ENCODE measurements at regions not wholly inside any gene's neighbourhood (a gene's known extent, or its start where the extent isn't known, plus 50 kb on each side); places are given as distances from the start of the nearest gene placed in this dataset.

DNA sequence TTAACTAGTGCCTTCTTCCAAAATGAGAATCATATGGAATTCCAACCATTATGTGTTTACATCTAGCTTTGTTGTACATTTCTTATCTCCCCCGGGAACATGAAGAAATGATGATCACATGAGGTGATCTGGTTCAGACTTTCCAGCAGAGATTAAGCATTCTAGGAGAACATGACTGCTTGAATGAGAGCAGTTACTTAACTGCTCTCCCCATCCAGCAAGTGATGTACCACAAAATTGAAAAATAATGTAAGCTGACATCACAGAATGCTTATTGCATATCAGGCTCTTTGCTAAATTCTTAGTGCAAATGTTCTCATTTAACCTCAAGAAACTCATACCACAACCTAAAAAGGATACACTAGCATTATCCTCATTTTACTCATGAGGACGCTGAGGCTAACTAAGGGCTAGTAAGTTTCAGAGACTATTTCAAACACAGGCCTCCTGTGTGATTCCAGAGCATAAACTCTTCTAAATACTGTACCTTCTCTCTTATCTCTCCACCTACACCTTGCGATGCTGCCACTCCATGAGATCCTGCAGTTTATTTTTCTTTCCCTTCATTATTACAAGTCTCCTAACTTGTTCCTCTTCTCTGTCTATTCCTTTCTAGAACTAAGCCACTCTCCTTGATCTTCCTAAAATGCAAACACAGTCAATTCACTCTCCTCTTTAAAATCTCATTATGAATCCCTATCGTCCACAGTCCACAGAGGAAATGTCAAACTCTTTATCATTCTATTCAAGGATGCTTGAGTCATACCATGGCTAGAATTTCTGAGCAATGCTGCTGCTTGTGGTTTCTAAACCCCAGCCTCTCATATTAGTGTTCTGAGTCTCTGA lies 1224.8 kb upstream of the ZEB2 start:
- TF ChIP-seq CTCF (IDR thresholded peaks at IDR 0.05; ENCODE audit: insufficient read depth, low read length) = no peak
- no peak for TF ChIP-seq POLR2AphosphoS5 (IDR thresholded peaks at IDR 0.05; ENCODE audit: low read depth)
- TF ChIP-seq, protein P1, sequence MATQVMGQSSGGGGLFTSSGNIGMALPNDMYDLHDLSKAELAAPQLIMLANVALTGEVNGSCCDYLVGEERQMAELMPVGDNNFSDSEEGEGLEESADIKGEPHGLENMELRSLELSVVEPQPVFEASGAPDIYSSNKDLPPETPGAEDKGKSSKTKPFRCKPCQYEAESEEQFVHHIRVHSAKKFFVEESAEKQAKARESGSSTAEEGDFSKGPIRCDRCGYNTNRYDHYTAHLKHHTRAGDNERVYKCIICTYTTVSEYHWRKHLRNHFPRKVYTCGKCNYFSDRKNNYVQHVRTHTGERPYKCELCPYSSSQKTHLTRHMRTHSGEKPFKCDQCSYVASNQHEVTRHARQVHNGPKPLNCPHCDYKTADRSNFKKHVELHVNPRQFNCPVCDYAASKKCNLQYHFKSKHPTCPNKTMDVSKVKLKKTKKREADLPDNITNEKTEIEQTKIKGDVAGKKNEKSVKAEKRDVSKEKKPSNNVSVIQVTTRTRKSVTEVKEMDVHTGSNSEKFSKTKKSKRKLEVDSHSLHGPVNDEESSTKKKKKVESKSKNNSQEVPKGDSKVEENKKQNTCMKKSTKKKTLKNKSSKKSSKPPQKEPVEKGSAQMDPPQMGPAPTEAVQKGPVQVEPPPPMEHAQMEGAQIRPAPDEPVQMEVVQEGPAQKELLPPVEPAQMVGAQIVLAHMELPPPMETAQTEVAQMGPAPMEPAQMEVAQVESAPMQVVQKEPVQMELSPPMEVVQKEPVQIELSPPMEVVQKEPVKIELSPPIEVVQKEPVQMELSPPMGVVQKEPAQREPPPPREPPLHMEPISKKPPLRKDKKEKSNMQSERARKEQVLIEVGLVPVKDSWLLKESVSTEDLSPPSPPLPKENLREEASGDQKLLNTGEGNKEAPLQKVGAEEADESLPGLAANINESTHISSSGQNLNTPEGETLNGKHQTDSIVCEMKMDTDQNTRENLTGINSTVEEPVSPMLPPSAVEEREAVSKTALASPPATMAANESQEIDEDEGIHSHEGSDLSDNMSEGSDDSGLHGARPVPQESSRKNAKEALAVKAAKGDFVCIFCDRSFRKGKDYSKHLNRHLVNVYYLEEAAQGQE (IDR thresholded peaks at IDR 0.05; ENCODE audit: insufficient replicate concordance, low read depth) = no peak

Measured in HL-60 (cell line).